ENCODE measurements at regions not wholly inside any gene's neighbourhood (a gene's known extent, or its start where the extent isn't known, plus 50 kb on each side); places are given as distances from the start of the nearest gene placed in this dataset.

DNA sequence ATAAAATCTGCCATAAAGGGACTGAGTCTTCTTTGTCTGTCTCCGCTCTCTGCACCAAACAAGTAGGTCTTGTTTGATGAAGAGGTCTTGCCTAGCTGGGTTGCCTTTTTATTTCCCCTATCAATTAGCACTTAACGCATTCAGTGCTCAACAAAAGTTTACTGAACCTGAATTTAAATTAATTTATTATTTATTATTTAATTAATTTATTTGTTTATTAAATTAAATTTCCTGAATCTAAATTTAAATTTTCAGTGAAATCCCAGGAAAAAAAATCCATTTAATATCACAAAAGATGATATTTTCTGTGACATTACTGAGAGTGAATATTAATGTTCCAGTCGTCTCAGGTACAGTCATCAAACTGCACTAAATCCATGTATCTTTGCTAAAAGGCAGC is 164.9 kb upstream of the AGTR1 start:
- ChIA-PET POLR2A (no interaction called here), CTCF (no interaction called here)
- Mint-ChIP-seq H3K27me3 (no peaks in the 10 kb centered on the region), H3K9me3 (peaks cover 2% of the 10 kb centered on the region), H3K27ac (no peak overlapping the region), H3K36me3 (ENCODE audit: low read depth) (no peaks in the 10 kb centered on the region), H3K4me3 (no peak overlapping the region), H3K4me1 (ENCODE audit: low read depth) (no peaks in the 10 kb centered on the region)
- intact Hi-C loops (cut with DNase I, micrococcal nuclease), result no loop called here
- Histone ChIP-seq H3K27me3 (ENCODE audit: control insufficient read depth in 1 of 2, insufficient read depth in 2 of 2, low read length in 2 of 2) (no peaks in the 10 kb centered on the region), H3K9me3 (ENCODE audit: control insufficient read depth in 1 of 2, insufficient read depth in 1 of 2, low read length in 2 of 2) (no peaks in the 10 kb centered on the region), H3K4me3 (ENCODE audit: low read length) (no peak overlapping the region), H3K36me3 (ENCODE audit: insufficient read depth, low read length) (no peaks in the 10 kb centered on the region), H3K4me1 (ENCODE audit: insufficient read depth, low read length) (no peaks in the 10 kb centered on the region), H3K27ac (ENCODE audit: low read depth in 1 of 2, low read length in 2 of 2) (no peak overlapping the region)
- DNase-seq (no peak), ATAC-seq (ENCODE audit: poor library complexity) (no peak)
- TF ChIP-seq, protein P1, sequence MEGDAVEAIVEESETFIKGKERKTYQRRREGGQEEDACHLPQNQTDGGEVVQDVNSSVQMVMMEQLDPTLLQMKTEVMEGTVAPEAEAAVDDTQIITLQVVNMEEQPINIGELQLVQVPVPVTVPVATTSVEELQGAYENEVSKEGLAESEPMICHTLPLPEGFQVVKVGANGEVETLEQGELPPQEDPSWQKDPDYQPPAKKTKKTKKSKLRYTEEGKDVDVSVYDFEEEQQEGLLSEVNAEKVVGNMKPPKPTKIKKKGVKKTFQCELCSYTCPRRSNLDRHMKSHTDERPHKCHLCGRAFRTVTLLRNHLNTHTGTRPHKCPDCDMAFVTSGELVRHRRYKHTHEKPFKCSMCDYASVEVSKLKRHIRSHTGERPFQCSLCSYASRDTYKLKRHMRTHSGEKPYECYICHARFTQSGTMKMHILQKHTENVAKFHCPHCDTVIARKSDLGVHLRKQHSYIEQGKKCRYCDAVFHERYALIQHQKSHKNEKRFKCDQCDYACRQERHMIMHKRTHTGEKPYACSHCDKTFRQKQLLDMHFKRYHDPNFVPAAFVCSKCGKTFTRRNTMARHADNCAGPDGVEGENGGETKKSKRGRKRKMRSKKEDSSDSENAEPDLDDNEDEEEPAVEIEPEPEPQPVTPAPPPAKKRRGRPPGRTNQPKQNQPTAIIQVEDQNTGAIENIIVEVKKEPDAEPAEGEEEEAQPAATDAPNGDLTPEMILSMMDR (IDR thresholded peaks at IDR 0.05), result no peak

GRCh38 chr3:148534089-148534988 is 163.4 kb upstream of the AGTR1 start:
- DNase-seq, result no peak
- no peaks in the 10 kb centered on the region for H3K27me3 Mint-ChIP-seq
- no peak overlapping the region for H3K27ac Mint-ChIP-seq
- H3K4me3 ChIP-seq (ENCODE audit: low read length), result no peak overlapping the region
- CTCF ChIA-PET, result no interaction called here
- H3K4me1 Mint-ChIP-seq (ENCODE audit: low read depth), result no peaks in the 10 kb centered on the region
- H3K4me1 ChIP-seq (ENCODE audit: insufficient read depth, low read length), result no peaks in the 10 kb centered on the region
- H3K9me3 ChIP-seq (ENCODE audit: control insufficient read depth in 1 of 2, insufficient read depth in 1 of 2, low read length in 2 of 2), result no peaks in the 10 kb centered on the region
- H3K36me3 Mint-ChIP-seq (ENCODE audit: low read depth), result no peaks in the 10 kb centered on the region
- H3K4me3 Mint-ChIP-seq, result no peak overlapping the region
- intact Hi-C loops (cut with DNase I, micrococcal nuclease), result no loop called here
- POLR2A ChIA-PET, result no interaction called here
- no peak overlapping the region for H3K27ac ChIP-seq (ENCODE audit: low read depth in 1 of 2, low read length in 2 of 2)
- no peak for ATAC-seq (ENCODE audit: poor library complexity)
- H3K36me3 ChIP-seq (ENCODE audit: insufficient read depth, low read length), result no peaks in the 10 kb centered on the region
- TF ChIP-seq, protein P1 (IDR thresholded peaks at IDR 0.05), result no peak
- H3K9me3 Mint-ChIP-seq, result peaks cover 2% of the 10 kb centered on the region
- H3K27me3 ChIP-seq (ENCODE audit: control insufficient read depth in 1 of 2, insufficient read depth in 2 of 2, low read length in 2 of 2), result no peaks in the 10 kb centered on the region

GRCh38 chr3:148535001-148535400 is 162.7 kb upstream of the AGTR1 start:
- intact Hi-C loops (cut with DNase I, micrococcal nuclease), result no loop called here
- no peaks in the 10 kb centered on the region for H3K4me1 Mint-ChIP-seq (ENCODE audit: low read depth)
- H3K36me3 Mint-ChIP-seq (ENCODE audit: low read depth), result no peaks in the 10 kb centered on the region
- H3K9me3 Mint-ChIP-seq, result peaks cover 4% of the 10 kb centered on the region
- H3K9me3 ChIP-seq (ENCODE audit: control insufficient read depth in 1 of 2, insufficient read depth in 1 of 2, low read length in 2 of 2), result no peaks in the 10 kb centered on the region
- no peaks in the 10 kb centered on the region for H3K36me3 ChIP-seq (ENCODE audit: insufficient read depth, low read length)
- no peak overlapping the region for H3K27ac Mint-ChIP-seq
- ChIA-PET POLR2A (no interaction called here), CTCF (no interaction called here)
- no peak for DNase-seq
- ATAC-seq (ENCODE audit: poor library complexity), result no peak
- no peak overlapping the region for H3K27ac ChIP-seq (ENCODE audit: low read depth in 1 of 2, low read length in 2 of 2)
- no peak overlapping the region for H3K4me3 ChIP-seq (ENCODE audit: low read length)
- no peaks in the 10 kb centered on the region for H3K27me3 ChIP-seq (ENCODE audit: control insufficient read depth in 1 of 2, insufficient read depth in 2 of 2, low read length in 2 of 2)
- H3K4me3 Mint-ChIP-seq, result no peak overlapping the region
- H3K4me1 ChIP-seq (ENCODE audit: insufficient read depth, low read length), result no peaks in the 10 kb centered on the region
- TF ChIP-seq, protein P1 (IDR thresholded peaks at IDR 0.05), result no peak
- no peaks in the 10 kb centered on the region for H3K27me3 Mint-ChIP-seq

Data from CD4-positive, alpha-beta T cell (primary cell).